Endothelial cell of umbilical vein (primary cell): ENCODE measurements at regions not wholly inside any gene's neighbourhood (a gene's known extent, or its start where the extent isn't known, plus 50 kb on each side); places are given as distances from the start of the nearest gene placed in this dataset.

Experiments used
- BruUV-seq: library from RNA; stranded (reverse); fragments of 400-500 nt; replicated peaks from 2 replicates; lab custom pipeline; 2021; lab: Mats Ljungman, UMichigan
- CTCF ChIA-PET: fragments of 300-600, 350-600 bp; sonication (Branson Sonifier 250); formaldehyde crosslinking; loops from one replicate; lab custom pipeline; 2021; ENCODE audit warnings: antibody characterized with exemption, inconsistent platforms; lab: Charles Lee
- POLR2A ChIA-PET: fragments of 300-600, 350-600 bp; sonication (Branson Sonifier 250); formaldehyde crosslinking; loops from one replicate; lab custom pipeline; 2021; ENCODE audit warnings: antibody characterized with exemption, inconsistent platforms; lab: Charles Lee
- DNase-seq: peaks from one replicate; pipeline ENCODE4 v3.0.0-alpha.2; 2011; ENCODE audit warnings: low read depth, low spot score
- FAIRE-seq: peaks from 2 replicates; lab custom pipeline; 2011; peaks lifted over from hg19 to GRCh38; lab: Jason Lieb, UNC
- H2AFZ ChIP-seq: 2 replicates; pipeline ENCODE4 v1.6.0; 2012; ENCODE audit warnings: low read depth, low read length, control low read depth, inconsistent platforms
- H3K27ac ChIP-seq: 2 replicates; pipeline ENCODE4 v1.5.1; 2011; ENCODE audit warnings: low read depth, mild to moderate bottlenecking, control low read depth, low read length, moderate library complexity; ENCODE audit not compliant: insufficient read depth
- H3K27me3 ChIP-seq, 2 experiments: 2 replicates each; pipeline versions ENCODE4 v1.6.0 to v1.6.1; 2011; ENCODE audit warnings: low read length in 2 of 2, mixed read lengths in 1 of 2; ENCODE audit not compliant: control insufficient read depth in 2 of 2, insufficient read depth in 2 of 2
- H3K36me3 ChIP-seq, 2 experiments: 2 replicates in 1 of 2; 3 replicates in 1 of 2; pipeline ENCODE4 v1.5.1; 2011; ENCODE audit warnings: low read length in 2 of 2, mild to moderate bottlenecking in 1 of 2, moderate library complexity in 1 of 2; ENCODE audit not compliant: control insufficient read depth in 2 of 2, insufficient read depth in 2 of 2; ENCODE audit errors: extremely low read depth in 1 of 2
- H3K4me1 ChIP-seq: 3 replicates; pipeline ENCODE4 v1.5.1; 2011; ENCODE audit warnings: mild to moderate bottlenecking, low read length; ENCODE audit not compliant: control insufficient read depth, insufficient read depth; ENCODE audit errors: extremely low read depth
- H3K4me2 ChIP-seq: 2 replicates; pipeline ENCODE4 v1.6.1; 2011; ENCODE audit warnings: low read length, control low read depth, mixed read lengths; ENCODE audit not compliant: insufficient read depth
- H3K4me3 ChIP-seq, 3 experiments: fragments of 200-600 bp in 1 of 3; sonication (generic), shearing (Covaris generic) in 1 of 3; replicated peaks in 1 of 3; 2 replicates each; pipeline ENCODE4 v1.5.1; 2011 to 2016; ENCODE audit warnings: control low read depth in 3 of 3, low read length in 3 of 3, mild to moderate bottlenecking in 2 of 3, inconsistent platforms in 1 of 3, low read depth in 1 of 3, moderate library complexity in 1 of 3; ENCODE audit not compliant: insufficient read depth in 1 of 3
- H3K79me2 ChIP-seq: 2 replicates; pipeline ENCODE4 v1.6.0; 2012; ENCODE audit warnings: low read length, inconsistent platforms; ENCODE audit not compliant: control insufficient read depth, insufficient read depth
- H3K9ac ChIP-seq: replicated peaks from 2 replicates; pipeline ENCODE3; 2011; ENCODE audit warnings: low read length, control low read depth; ENCODE audit not compliant: insufficient read depth; ENCODE audit errors: extremely low read depth
- H3K9me1 ChIP-seq: replicated peaks from 3 replicates; pipeline ENCODE4 v1.6.0; 2011; ENCODE audit warnings: mild to moderate bottlenecking, low read length; ENCODE audit not compliant: control insufficient read depth, insufficient read depth; ENCODE audit errors: extremely low read depth
- H3K9me3 ChIP-seq: replicated peaks from 2 replicates; pipeline ENCODE4 v1.5.1; 2012; ENCODE audit warnings: low read length, inconsistent platforms; ENCODE audit not compliant: control insufficient read depth, insufficient read depth
- H4K20me1 ChIP-seq: replicated peaks from 2 replicates; pipeline ENCODE3; 2011; ENCODE audit warnings: mild to moderate bottlenecking, low read length; ENCODE audit not compliant: control insufficient read depth, insufficient read depth; ENCODE audit errors: extremely low read depth
- EZH2 ChIP-seq: IDR thresholded peaks from 2 replicates; pipeline ENCODE4 v1.6.1; 2012; ENCODE audit warnings: borderline replicate concordance, low read depth, mild to moderate bottlenecking, moderate library complexity, low read length, inconsistent platforms; ENCODE audit not compliant: severe bottlenecking
- FOS ChIP-seq: IDR thresholded peaks from 2 replicates; pipeline ENCODE4 v1.6.1; 2011; ENCODE audit warnings: mild to moderate bottlenecking, low read length, moderate library complexity, borderline replicate concordance; ENCODE audit not compliant: insufficient read depth
- GATA2 ChIP-seq: IDR thresholded peaks from 2 replicates; pipeline ENCODE4 v1.7.0; 2011; ENCODE audit warnings: low read depth, mild to moderate bottlenecking, moderate library complexity, mixed read lengths, low read length; ENCODE audit not compliant: insufficient read length, insufficient read depth
- JUN ChIP-seq: IDR thresholded peaks from 2 replicates; pipeline ENCODE4 v1.6.1; 2011; ENCODE audit warnings: borderline replicate concordance, low read depth; ENCODE audit not compliant: insufficient read length, insufficient read depth
- MYC ChIP-seq: IDR thresholded peaks from one replicate; pipeline ENCODE4 v1.6.1; 2011; ENCODE audit warnings: mild to moderate bottlenecking, low read depth, low read length
- POLR2A ChIP-seq: IDR thresholded peaks from 2 replicates; pipeline ENCODE4 v1.6.1; 2012; ENCODE audit warnings: low read depth, mild to moderate bottlenecking, control low read depth, low read length
- POLR2AphosphoS5 ChIP-seq: IDR thresholded peaks from 2 replicates; pipeline ENCODE4 v1.6.1; 2012; ENCODE audit warnings: low read depth, mild to moderate bottlenecking, control low read depth, low read length, moderate library complexity; ENCODE audit not compliant: insufficient read depth
- dilution Hi-C: fragments of 300-500 bp; cut with MboI; formaldehyde crosslinking; loops from one replicate; pipeline ENCODE4 v1.15.0; 2019; ENCODE audit warnings: low sequenced_read_pairs; ENCODE audit not compliant: extremely low pct_ligation_motif_present
- intact Hi-C: fragments of 100-400 bp; cut with micrococcal nuclease; formaldehyde crosslinking; loops from one replicate; pipeline ENCODE4 v1.10.0; 2022
- TF ChIP-seq, protein P1 (sequence below), 2 donors: IDR thresholded peaks; 1 replicate in 1 of 2; 2 replicates in 1 of 2; pipeline ENCODE4 v1.5.1; 2011; ENCODE audit warnings: low read length in 2 of 2, mild to moderate bottlenecking in 2 of 2, moderate library complexity in 2 of 2, control low read depth in 1 of 2, inconsistent platforms in 1 of 2, low read depth in 1 of 2; ENCODE audit not compliant: insufficient read depth in 1 of 2; ENCODE audit errors: extremely low read depth in 1 of 2
- TF ChIP-seq, protein P2 (sequence below): IDR thresholded peaks from 2 replicates; pipeline ENCODE4 v1.6.1; 2011; ENCODE audit not compliant: insufficient read depth, insufficient read length

DNA sequence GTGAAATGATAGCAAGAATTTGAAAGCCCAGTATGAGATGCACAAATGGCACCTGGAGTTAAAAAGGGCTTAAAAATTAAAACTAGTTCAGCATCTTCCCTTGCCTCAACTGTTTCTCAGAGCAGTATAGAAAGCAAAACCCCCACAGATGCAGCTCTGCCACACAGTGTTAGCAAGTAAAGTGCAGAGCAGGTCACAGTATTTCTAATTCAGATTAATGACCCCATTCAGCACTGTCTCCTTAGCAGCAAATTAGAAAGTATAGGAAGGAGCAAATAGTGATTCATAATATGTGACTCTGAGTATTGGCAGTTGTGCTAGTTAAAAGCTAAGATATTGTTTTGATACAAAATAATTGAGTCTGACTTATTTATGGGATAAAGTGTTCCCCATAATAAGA lies 73.8 kb upstream of the CCDC85A start:
- H3K79me2 ChIP-seq, result no peaks in the 10 kb centered on the region
- FAIRE-seq (no peak), DNase-seq (no peak)
- H3K9me1 ChIP-seq, result no peaks in the 10 kb centered on the region
- no peaks in the 10 kb centered on the region for H3K36me3 ChIP-seq
- H3K9me3 ChIP-seq, result no peaks in the 10 kb centered on the region
- ChIA-PET POLR2A (no interaction called here), CTCF (interaction anchor here (1.0 to 1.4 kb wide), 3 partner anchors 9 to 32 kb away, joined by 3 to 5 read pairs (median 4); no protein-coding TSS in a partner anchor)
- dilution Hi-C loops, result no loop called here
- H3K4me3 ChIP-seq, result no peak overlapping the region
- H2AFZ ChIP-seq, result no peak overlapping the region
- no peak overlapping the region for H3K4me2 ChIP-seq
- TF ChIP-seq GATA2, result no peak
- TF ChIP-seq EZH2, result no peak
- TF ChIP-seq, protein P1, sequence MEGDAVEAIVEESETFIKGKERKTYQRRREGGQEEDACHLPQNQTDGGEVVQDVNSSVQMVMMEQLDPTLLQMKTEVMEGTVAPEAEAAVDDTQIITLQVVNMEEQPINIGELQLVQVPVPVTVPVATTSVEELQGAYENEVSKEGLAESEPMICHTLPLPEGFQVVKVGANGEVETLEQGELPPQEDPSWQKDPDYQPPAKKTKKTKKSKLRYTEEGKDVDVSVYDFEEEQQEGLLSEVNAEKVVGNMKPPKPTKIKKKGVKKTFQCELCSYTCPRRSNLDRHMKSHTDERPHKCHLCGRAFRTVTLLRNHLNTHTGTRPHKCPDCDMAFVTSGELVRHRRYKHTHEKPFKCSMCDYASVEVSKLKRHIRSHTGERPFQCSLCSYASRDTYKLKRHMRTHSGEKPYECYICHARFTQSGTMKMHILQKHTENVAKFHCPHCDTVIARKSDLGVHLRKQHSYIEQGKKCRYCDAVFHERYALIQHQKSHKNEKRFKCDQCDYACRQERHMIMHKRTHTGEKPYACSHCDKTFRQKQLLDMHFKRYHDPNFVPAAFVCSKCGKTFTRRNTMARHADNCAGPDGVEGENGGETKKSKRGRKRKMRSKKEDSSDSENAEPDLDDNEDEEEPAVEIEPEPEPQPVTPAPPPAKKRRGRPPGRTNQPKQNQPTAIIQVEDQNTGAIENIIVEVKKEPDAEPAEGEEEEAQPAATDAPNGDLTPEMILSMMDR (IDR thresholded peaks at IDR 0.05; ENCODE audit: extremely low read depth in 1 of 2, insufficient read depth in 1 of 2, low read depth in 1 of 2, low read length in 2 of 2), result no peak
- no peak for TF ChIP-seq POLR2AphosphoS5
- TF ChIP-seq POLR2A, result no peak
- no peak for TF ChIP-seq FOS
- TF ChIP-seq, protein P2, sequence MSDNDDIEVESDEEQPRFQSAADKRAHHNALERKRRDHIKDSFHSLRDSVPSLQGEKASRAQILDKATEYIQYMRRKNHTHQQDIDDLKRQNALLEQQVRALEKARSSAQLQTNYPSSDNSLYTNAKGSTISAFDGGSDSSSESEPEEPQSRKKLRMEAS, result no peak
- no peak for TF ChIP-seq MYC
- TF ChIP-seq JUN, result no peak
- H4K20me1 ChIP-seq, result no peaks in the 10 kb centered on the region
- no peaks in the 10 kb centered on the region for H3K27me3 ChIP-seq
- no peaks in the 10 kb centered on the region for H3K4me1 ChIP-seq
- BruUV-seq, result no TSS peak
- intact Hi-C loops, result no loop called here
- H3K27ac ChIP-seq, result no peak overlapping the region
- no peak overlapping the region for H3K9ac ChIP-seq
